Activated CD4-positive, alpha-beta T cell treated with anti-CD3 and anti-CD28 coated beads, Interleukin-2, amount 50 U/mL, for 1 hour (primary cell): ENCODE measurements at regions not wholly inside any gene's neighbourhood (a gene's known extent, or its start where the extent isn't known, plus 50 kb on each side); places are given as distances from the start of the nearest gene placed in this dataset.
"Not testable (repeated sequence)": the region's sequence is repeated elsewhere in the genome, so short reads cannot be mapped to it uniquely, and the experiment has no call there.

Experiments
- DNase-seq: peaks from one replicate; pipeline ENCODE4 v3.0.0-alpha.2; 2020

DNA sequence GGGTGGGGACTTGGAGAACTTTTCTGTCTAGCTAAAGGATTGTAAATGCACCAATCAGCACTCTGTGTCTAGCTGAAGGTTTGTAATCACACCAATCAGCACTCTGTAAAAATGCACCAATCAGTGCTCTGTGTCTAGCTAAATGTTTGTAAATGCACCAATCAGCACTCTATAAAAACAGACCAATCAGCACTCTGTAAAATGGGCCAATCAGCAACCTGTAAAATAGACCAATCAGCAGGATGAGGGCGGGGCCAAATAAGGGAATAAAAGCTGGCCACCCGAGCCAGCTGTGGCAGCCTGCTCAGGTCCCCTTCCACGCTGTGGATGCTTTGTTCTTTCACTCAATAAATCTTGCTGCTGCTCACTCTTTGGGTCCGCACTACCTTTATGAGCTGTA lies 69.5 kb upstream of the SLC25A36 start:
- not testable (repeated sequence) for DNase-seq

DNA sequence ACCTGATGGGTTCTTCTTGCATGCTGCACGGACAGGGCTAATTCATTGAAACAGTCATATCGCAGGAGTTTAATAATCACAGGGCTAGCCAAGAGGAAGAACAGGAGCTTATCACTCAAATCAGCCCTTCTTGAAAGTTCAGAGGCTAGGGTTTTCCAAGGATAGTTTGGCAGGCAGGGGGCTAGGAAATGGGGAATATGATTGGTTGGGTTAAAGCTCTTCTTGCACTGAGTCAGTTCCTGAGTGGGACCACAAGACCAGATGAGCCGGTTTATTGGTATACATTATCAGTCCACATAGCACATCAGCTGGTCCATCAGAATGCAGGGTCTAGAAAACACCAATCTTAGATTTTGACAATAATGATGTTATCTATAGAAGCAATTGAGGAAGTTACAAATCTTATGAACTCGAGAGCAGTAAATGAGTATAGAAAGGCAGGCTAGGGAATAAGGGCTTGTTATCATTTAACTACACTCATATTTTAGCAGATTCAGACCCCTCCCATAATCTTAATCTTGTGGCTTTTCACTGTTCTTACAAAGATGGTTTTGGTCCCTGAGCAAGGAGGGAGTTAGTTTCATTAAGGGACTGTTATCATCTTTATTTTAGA lies 58.1 kb upstream of the SLC25A36 start:
- no peak for DNase-seq

DNA sequence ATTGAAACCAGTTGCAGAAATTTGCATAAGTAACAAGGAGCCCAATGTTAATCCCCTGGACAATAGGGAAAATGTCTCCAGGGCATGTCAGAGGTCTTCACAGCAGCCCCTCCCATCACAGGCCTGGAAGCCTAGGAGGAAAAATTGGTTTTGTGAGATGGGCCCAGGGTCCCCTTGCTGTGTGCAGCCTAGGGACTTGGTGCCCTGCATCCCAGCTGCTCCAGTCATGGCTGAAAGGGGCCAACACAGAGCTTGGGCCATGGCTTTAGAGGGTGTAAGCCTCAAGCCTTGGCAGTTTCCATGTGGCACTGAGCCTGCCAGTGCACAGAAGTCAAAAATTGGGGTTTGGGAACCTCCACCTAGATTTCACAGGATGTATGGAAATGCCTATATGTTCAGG lies 55.9 kb upstream of the SLC25A36 start:
- DNase-seq: not testable (repeated sequence)
